ENCODE measurements at regions not wholly inside any gene's neighbourhood (a gene's known extent, or its start where the extent isn't known, plus 50 kb on each side); places are given as distances from the start of the nearest gene placed in this dataset.

GRCh38 chr16:49078104-49078503, 203.5 kb downstream of the CBLN1 start:
- DNase-seq (ENCODE audit: low read depth) = no peak

GRCh38 chr16:49075709-49076108, 205.9 kb downstream of the CBLN1 start:
- DNase-seq (ENCODE audit: low read depth) = no peak

GRCh38 chr16:49068224-49068623, 213.4 kb downstream of the CBLN1 start:
- DNase-seq (ENCODE audit: low read depth) = no peak

- DNase-seq (ENCODE audit: low read depth) = no peak
Observed at GRCh38 chr16:49067776-49068175, 213.9 kb downstream of the CBLN1 start.

GRCh38 chr16:49061137-49061714, 220.4 kb downstream of the CBLN1 start:
- DNase-seq (ENCODE audit: low read depth) = no peak

- no peak for DNase-seq (ENCODE audit: low read depth)
Observed at GRCh38 chr16:49060728-49061127, 220.9 kb downstream of the CBLN1 start.

- no peak for DNase-seq (ENCODE audit: low read depth)
Observed at GRCh38 chr16:49058382-49058781, 223.3 kb downstream of the CBLN1 start.

GRCh38 chr16:49057936-49058335, 223.7 kb downstream of the CBLN1 start:
- DNase-seq (ENCODE audit: low read depth) = no peak

GRCh38 chr16:49057391-49057790, 224.2 kb downstream of the CBLN1 start:
- DNase-seq (ENCODE audit: low read depth) = no peak

- no peak for DNase-seq (ENCODE audit: low read depth)
Observed at GRCh38 chr16:49056546-49056945, 225.1 kb downstream of the CBLN1 start.

- DNase-seq (ENCODE audit: low read depth) = no peak
Observed at GRCh38 chr16:49055824-49056545, 225.7 kb downstream of the CBLN1 start.

- DNase-seq (ENCODE audit: low read depth) = no peak
Observed at GRCh38 chr16:49055291-49055690, 226.3 kb downstream of the CBLN1 start.

GRCh38 chr16:49054606-49055005, 227.0 kb downstream of the CBLN1 start:
- no peak for DNase-seq (ENCODE audit: low read depth)

- DNase-seq (ENCODE audit: low read depth) = no peak
Observed at GRCh38 chr16:49052846-49053245, 228.8 kb downstream of the CBLN1 start.

- no peak for DNase-seq (ENCODE audit: low read depth)
Observed at GRCh38 chr16:49051576-49051975, 230.1 kb downstream of the CBLN1 start.

GRCh38 chr16:49050607-49051006, 231.0 kb downstream of the CBLN1 start:
- DNase-seq (ENCODE audit: low read depth) = no peak

- no peak for DNase-seq (ENCODE audit: low read depth)
Observed at GRCh38 chr16:49049644-49050043, 232.0 kb downstream of the CBLN1 start.

- DNase-seq (ENCODE audit: low read depth) = no peak
Observed at GRCh38 chr16:49049191-49049590, 232.4 kb downstream of the CBLN1 start.

GRCh38 chr16:49048557-49048956, 233.1 kb downstream of the CBLN1 start:
- no peak for DNase-seq (ENCODE audit: low read depth)

- no peak for DNase-seq (ENCODE audit: low read depth)
Observed at GRCh38 chr16:49036126-49036525, 245.5 kb downstream of the CBLN1 start.

- no peak for DNase-seq (ENCODE audit: low read depth)
Observed at GRCh38 chr16:49027420-49027819, 254.2 kb downstream of the CBLN1 start.

GRCh38 chr16:49026566-49027181, 255.0 kb downstream of the CBLN1 start:
- no peak for DNase-seq (ENCODE audit: low read depth)

- no peak for DNase-seq (ENCODE audit: low read depth)
Observed at GRCh38 chr16:49024896-49025295, 256.7 kb downstream of the CBLN1 start.

- DNase-seq (ENCODE audit: low read depth) = no peak
Observed at GRCh38 chr16:49024016-49024415, 257.6 kb downstream of the CBLN1 start.
